Kidney (tissue), 13 donors: ENCODE measurements at regions not wholly inside any gene's neighbourhood (a gene's known extent, or its start where the extent isn't known, plus 50 kb on each side); places are given as distances from the start of the nearest gene placed in this dataset.

Source experiments
- DNase-seq, 5 donors: peaks; one replicate each; pipeline ENCODE4 v3.0.0-alpha.2; 2013 to 2020
- FAIRE-seq: peaks from 2 replicates; lab custom pipeline; 2012; peaks lifted over from hg19 to GRCh38; lab: Jason Lieb, UNC
- H3K27ac ChIP-seq, 2 donors: one replicate each; pipeline ENCODE4 v1.7.0; 2013; ENCODE audit warnings: low read depth in 2 of 2, low read length in 2 of 2, inconsistent platforms in 1 of 2
- H3K27me3 ChIP-seq: one replicate; pipeline ENCODE4 v1.7.1; 2013; ENCODE audit warnings: low read length, inconsistent platforms; ENCODE audit not compliant: control insufficient read depth, insufficient read depth
- H3K36me3 ChIP-seq, 3 donors: one replicate each; pipeline versions ENCODE4 v1.7.0 to v1.7.1; 2013; ENCODE audit warnings: low read length in 3 of 3, control low read depth in 1 of 3, inconsistent platforms in 1 of 3; ENCODE audit not compliant: insufficient read depth in 3 of 3, control insufficient read depth in 2 of 3
- H3K4me1 ChIP-seq, 3 donors: one replicate each; pipeline versions ENCODE4 v1.7.0 to v1.7.1; 2013; ENCODE audit warnings: low read length in 3 of 3, inconsistent platforms in 1 of 3, low read depth in 1 of 3; ENCODE audit not compliant: control insufficient read depth in 2 of 3, insufficient read depth in 2 of 3
- H3K4me3 ChIP-seq, 3 donors: one replicate each; pipeline versions ENCODE4 v1.7.0 to v1.8.1; 2013; ENCODE audit warnings: low read length in 3 of 3, control low read depth in 1 of 3, inconsistent platforms in 1 of 3
- H3K9ac ChIP-seq, 3 donors: one replicate each; pipeline versions ENCODE4 v1.7.0 to v1.7.1; 2013; ENCODE audit warnings: low read length in 3 of 3, control low read depth in 1 of 3, inconsistent platforms in 1 of 3
- H3K9me3 ChIP-seq, 3 donors: one replicate each; pipeline versions ENCODE4 v1.7.0 to v1.7.1; 2013; ENCODE audit warnings: low read length in 3 of 3, control low read depth in 1 of 3, inconsistent platforms in 1 of 3; ENCODE audit not compliant: control insufficient read depth in 2 of 3, insufficient read depth in 1 of 3
- CTCF ChIP-seq: IDR thresholded peaks from 3 replicates; pipeline ENCODE4 v1.5.1; 2012; ENCODE audit warnings: mild to moderate bottlenecking, moderate library complexity, borderline replicate concordance; ENCODE audit not compliant: insufficient read depth; ENCODE audit errors: extremely low read depth
- intact Hi-C: fragments of 100-400 bp; cut with DNase I; formaldehyde crosslinking; loops from one replicate; pipeline ENCODE4 v1.11.1; 2022
- donor health status: control.
- donor health status: control.
- donor health status: control.
- donor health status: control.
- donor health status: control.
- donor health status: DM: yes; HTN: yes; CAD: no.
- donor health status: Normal renal cell carcinoma (clear cell type).

GRCh38 chr3:59565125-59565524 lies 515.3 kb upstream of the CFAP20DC start:
- TF ChIP-seq CTCF = no peak
- H3K36me3 ChIP-seq = no peaks in the 10 kb centered on the region
- no peak overlapping the region for H3K27ac ChIP-seq
- H3K27me3 ChIP-seq = no peaks in the 10 kb centered on the region
- FAIRE-seq = no peak
- H3K4me3 ChIP-seq = no peak overlapping the region
- H3K9me3 ChIP-seq = no peaks in the 10 kb centered on the region
- DNase-seq = no peak
- intact Hi-C loops = no loop called here
- no peak overlapping the region for H3K9ac ChIP-seq
- peaks cover 0 to 5% (median 0%) of the 10 kb centered on the region in 3 donors for H3K4me1 ChIP-seq

- DNase-seq = no peak
- Histone ChIP-seq H3K27ac (no peak overlapping the region), H3K9me3 (no peaks in the 10 kb centered on the region), H3K4me3 (no peak overlapping the region), H3K36me3 (no peaks in the 10 kb centered on the region), H3K27me3 (no peaks in the 10 kb centered on the region), H3K9ac (no peak overlapping the region), H3K4me1 (peaks cover 0 to 5% (median 0%) of the 10 kb centered on the region in 3 donors)
- FAIRE-seq = no peak
- intact Hi-C loops = no loop called here
- TF ChIP-seq CTCF = no peak
Observed at GRCh38 chr3:59563966-59564365, 514.1 kb upstream of the CFAP20DC start.

- no peak overlapping the region for H3K9ac ChIP-seq
- intact Hi-C loops = no loop called here
- H3K9me3 ChIP-seq = no peaks in the 10 kb centered on the region
- H3K4me1 ChIP-seq = peaks cover 0 to 5% (median 0%) of the 10 kb centered on the region in 3 donors
- H3K27me3 ChIP-seq = no peaks in the 10 kb centered on the region
- no peak overlapping the region for H3K4me3 ChIP-seq
- no peak overlapping the region for H3K27ac ChIP-seq
- H3K36me3 ChIP-seq = no peaks in the 10 kb centered on the region
- TF ChIP-seq CTCF = no peak
- no peak for DNase-seq
- FAIRE-seq = no peak
Observed at GRCh38 chr3:59563072-59563605, 513.3 kb upstream of the CFAP20DC start.
